ENCODE measurements at regions not wholly inside any gene's neighbourhood (a gene's known extent, or its start where the extent isn't known, plus 50 kb on each side); places are given as distances from the start of the nearest gene placed in this dataset.

- no peak overlapping the region for H3K4me3 ChIP-seq
- DNase-seq (ENCODE audit: low read depth in 1 of 2, low spot score in 1 of 2) = no peak
- no peak overlapping the region for H3K4me2 ChIP-seq
- TF ChIP-seq HMGXB4 (CRISPR knock-in tag; IDR thresholded peaks at IDR 0.05; ENCODE audit: borderline replicate concordance) (no peak), PHF8 (IDR thresholded peaks at IDR 0.05; ENCODE audit: borderline replicate concordance, low read depth) (no peak), CBX8 (IDR thresholded peaks at IDR 0.05) (no peak), NR3C1 (IDR thresholded peaks at IDR 0.05) (no peak), NFE2L2 (conservative IDR thresholded peaks at IDR 0.05; ENCODE audit: low read length) (no peak), SREBF2 (IDR thresholded peaks at IDR 0.05) (no peak), FOXS1 (CRISPR knock-in tag; IDR thresholded peaks at IDR 0.05) (no peak), POLR2AphosphoS2 (conservative IDR thresholded peaks at IDR 0.05; ENCODE audit: low read length) (no peak)
- ChIA-PET CTCF (no interaction called here), POLR2A (no interaction called here)
- H3K27ac ChIP-seq = no peak overlapping the region
- no peak for ATAC-seq
- no peak for FAIRE-seq
- H3K9me3 ChIP-seq = no peaks in the 10 kb centered on the region
- 79% methylated on average over 7 of the region's 12 CpGs for WGBS (ENCODE audit: missing lambda C conversion rate)
- H3K4me1 ChIP-seq = no peaks in the 10 kb centered on the region
Measured at GRCh38 chr4:37546586-37546985, 139.6 kb downstream of the RELL1 start.

- ChIA-PET POLR2A (no interaction called here), CTCF (no interaction called here)
- WGBS (ENCODE audit: missing lambda C conversion rate) = 20% methylated on average over 2 of the region's 2 CpGs
- DNase-seq (ENCODE audit: low read depth in 1 of 2, low spot score in 1 of 2) (no peak), ATAC-seq (no peak), FAIRE-seq (no peak)
- TF ChIP-seq MYC (IDR thresholded peaks at IDR 0.05; ENCODE audit: borderline replicate concordance, low read length) = no peak
- no peaks in the 10 kb centered on the region for H3K4me1 ChIP-seq
- no peak overlapping the region for H3K4me3 ChIP-seq
- H3K27ac ChIP-seq = no peak overlapping the region
- no peak overlapping the region for H3K4me2 ChIP-seq
- H3K9me3 ChIP-seq = no peaks in the 10 kb centered on the region
Measured at GRCh38 chr4:37542706-37543105, 143.5 kb downstream of the RELL1 start.

- no peak for TF ChIP-seq HOXB5 (CRISPR knock-in tag; IDR thresholded peaks at IDR 0.05)
- no peak for TF ChIP-seq PHF8 (IDR thresholded peaks at IDR 0.05; ENCODE audit: borderline replicate concordance, low read depth)
- TF ChIP-seq TP53 (CRISPR knock-in tag; IDR thresholded peaks at IDR 0.05) = no peak
- no peak for TF ChIP-seq POLR2AphosphoS2 (conservative IDR thresholded peaks at IDR 0.05; ENCODE audit: low read length)
- TF ChIP-seq CHD4 (IDR thresholded peaks at IDR 0.05; ENCODE audit: borderline replicate concordance) = no peak
- no peak for TF ChIP-seq ELK1 (IDR thresholded peaks at IDR 0.05; ENCODE audit: low read depth, low read length)
- no peak for TF ChIP-seq HOXB13 (CRISPR knock-in tag; IDR thresholded peaks at IDR 0.05; ENCODE audit: low read depth)
- no peak for TF ChIP-seq ZFP36 (IDR thresholded peaks at IDR 0.05; ENCODE audit: borderline replicate concordance, partially characterized antibody)
- TF ChIP-seq HDAC2 (IDR thresholded peaks at IDR 0.05) = no peak
- ATAC-seq (no peak), FAIRE-seq (no peak), DNase-seq (ENCODE audit: low read depth in 1 of 2, low spot score in 1 of 2) (no peak)
- H3K4me3 ChIP-seq = no peak overlapping the region
- H3K27ac ChIP-seq = no peak overlapping the region
- 78% methylated on average over 4 of the region's 4 CpGs for WGBS (ENCODE audit: missing lambda C conversion rate)
- H3K4me1 ChIP-seq = no peaks in the 10 kb centered on the region
- ChIA-PET CTCF (no interaction called here), POLR2A (no interaction called here)
- no peaks in the 10 kb centered on the region for H3K9me3 ChIP-seq
- H3K4me2 ChIP-seq = no peak overlapping the region
Measured at GRCh38 chr4:37541956-37542355, 144.2 kb downstream of the RELL1 start.

GRCh38 chr4:37540486-37540885 lies 145.7 kb downstream of the RELL1 start:
- Histone ChIP-seq H3K4me2 (no peak overlapping the region), H3K4me3 (no peak overlapping the region), H3K4me1 (no peaks in the 10 kb centered on the region), H3K9me3 (no peaks in the 10 kb centered on the region), H3K27ac (no peak overlapping the region)
- FAIRE-seq (no peak), ATAC-seq (no peak), DNase-seq (ENCODE audit: low read depth in 1 of 2, low spot score in 1 of 2) (no peak)
- POLR2A ChIA-PET = no interaction called here
- 30% methylated on average over 2 of the region's 2 CpGs for WGBS (ENCODE audit: missing lambda C conversion rate)
- CTCF ChIA-PET = no interaction called here
- TF ChIP-seq MYC (IDR thresholded peaks at IDR 0.05; ENCODE audit: borderline replicate concordance, low read length) (no peak), EP300 (IDR thresholded peaks at IDR 0.05) (no peak), TFCP2L1 (CRISPR knock-in tag; IDR thresholded peaks at IDR 0.05) (no peak), MAZ (IDR thresholded peaks at IDR 0.05; ENCODE audit: borderline replicate concordance, low read depth, low read length) (no peak), FOXS1 (CRISPR knock-in tag; IDR thresholded peaks at IDR 0.05) (no peak), KDM1A (IDR thresholded peaks at IDR 0.05; ENCODE audit: low read depth) (no peak), REST (IDR thresholded peaks at IDR 0.05) (no peak)

All from A549 (cell line).